Neural cell (in vitro differentiated cells): ENCODE measurements at regions not wholly inside any gene's neighbourhood (a gene's known extent, or its start where the extent isn't known, plus 50 kb on each side); places are given as distances from the start of the nearest gene placed in this dataset.

ENCODE experiments used
- EP300 ChIP-seq: fragments of 450-650 bp; conservative IDR thresholded peaks from 2 replicates; pipeline ENCODE4 v1.6.1; 2014; ENCODE audit warnings: antibody characterized with exemption, mild to moderate bottlenecking, moderate library complexity; ENCODE audit not compliant: poor library complexity, severe bottlenecking
- EZH2 ChIP-seq: fragments of 200-600, 300-800 bp; shearing (Covaris generic), sonication (generic); IDR thresholded peaks from 2 replicates; pipeline ENCODE4 v1.6.1; 2014; ENCODE audit warnings: antibody characterized with exemption, low read length, borderline replicate concordance, mild to moderate bottlenecking; ENCODE audit not compliant: insufficient read depth, poor library complexity, severe bottlenecking
- MXI1 ChIP-seq: fragments of 450-650 bp; conservative IDR thresholded peaks from 2 replicates; pipeline ENCODE4 v1.6.1; 2014; ENCODE audit warnings: antibody characterized with exemption, mild to moderate bottlenecking; ENCODE audit not compliant: poor library complexity, severe bottlenecking
- POLR2AphosphoS5 ChIP-seq: IDR thresholded peaks from 2 replicates; pipeline ENCODE4 v1.6.1; 2012
- RAD21 ChIP-seq: fragments of 450-650 bp; conservative IDR thresholded peaks from 2 replicates; pipeline ENCODE4 v1.6.1; 2014; ENCODE audit warnings: antibody characterized with exemption, mild to moderate bottlenecking, moderate library complexity
- REST ChIP-seq: IDR thresholded peaks from 2 replicates; pipeline ENCODE4 v1.6.1; 2012; ENCODE audit warnings: borderline replicate concordance
- SMC3 ChIP-seq: fragments of 450-650 bp; conservative IDR thresholded peaks from 2 replicates; pipeline ENCODE4 v1.6.1; 2014; ENCODE audit warnings: antibody characterized with exemption, mild to moderate bottlenecking, moderate library complexity; ENCODE audit not compliant: poor library complexity
- TAF1 ChIP-seq: IDR thresholded peaks from 2 replicates; pipeline ENCODE4 v1.6.1; 2012; ENCODE audit warnings: low read depth
- TF ChIP-seq, protein P1 (sequence below): fragments of 450-650 bp; IDR thresholded peaks from 2 replicates; pipeline ENCODE4 v1.5.1; 2014; ENCODE audit warnings: antibody characterized with exemption, mild to moderate bottlenecking, moderate library complexity; ENCODE audit not compliant: poor library complexity, severe bottlenecking

DNA sequence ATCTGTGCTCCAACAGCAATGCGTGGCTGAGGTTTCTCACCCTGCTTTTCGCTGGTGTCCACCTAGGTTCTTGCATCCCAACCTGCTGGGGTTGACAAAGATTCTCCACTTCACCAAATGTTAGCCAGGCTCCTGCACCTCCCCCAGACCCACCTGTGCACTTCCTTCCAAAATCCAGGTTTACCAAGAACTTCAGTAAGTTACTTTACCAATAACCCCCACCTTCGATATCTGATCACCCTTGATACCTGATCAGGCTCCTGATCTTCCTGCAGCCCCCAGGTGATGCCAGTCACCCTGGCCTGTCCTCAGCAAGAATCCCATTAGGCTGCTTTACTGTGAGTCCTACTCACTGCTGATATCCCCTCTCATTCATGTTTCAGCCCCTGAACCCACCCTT is 1203.4 kb downstream of the TBC1D22A start:
- TF ChIP-seq TAF1 = no peak
- no peak for TF ChIP-seq POLR2AphosphoS5
- TF ChIP-seq, protein P1, sequence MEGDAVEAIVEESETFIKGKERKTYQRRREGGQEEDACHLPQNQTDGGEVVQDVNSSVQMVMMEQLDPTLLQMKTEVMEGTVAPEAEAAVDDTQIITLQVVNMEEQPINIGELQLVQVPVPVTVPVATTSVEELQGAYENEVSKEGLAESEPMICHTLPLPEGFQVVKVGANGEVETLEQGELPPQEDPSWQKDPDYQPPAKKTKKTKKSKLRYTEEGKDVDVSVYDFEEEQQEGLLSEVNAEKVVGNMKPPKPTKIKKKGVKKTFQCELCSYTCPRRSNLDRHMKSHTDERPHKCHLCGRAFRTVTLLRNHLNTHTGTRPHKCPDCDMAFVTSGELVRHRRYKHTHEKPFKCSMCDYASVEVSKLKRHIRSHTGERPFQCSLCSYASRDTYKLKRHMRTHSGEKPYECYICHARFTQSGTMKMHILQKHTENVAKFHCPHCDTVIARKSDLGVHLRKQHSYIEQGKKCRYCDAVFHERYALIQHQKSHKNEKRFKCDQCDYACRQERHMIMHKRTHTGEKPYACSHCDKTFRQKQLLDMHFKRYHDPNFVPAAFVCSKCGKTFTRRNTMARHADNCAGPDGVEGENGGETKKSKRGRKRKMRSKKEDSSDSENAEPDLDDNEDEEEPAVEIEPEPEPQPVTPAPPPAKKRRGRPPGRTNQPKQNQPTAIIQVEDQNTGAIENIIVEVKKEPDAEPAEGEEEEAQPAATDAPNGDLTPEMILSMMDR = no peak
- TF ChIP-seq REST = no peak
- TF ChIP-seq EP300 = no peak
- no peak for TF ChIP-seq EZH2
- TF ChIP-seq MXI1 = no peak
- TF ChIP-seq SMC3 = no peak
- TF ChIP-seq RAD21 = no peak
